ENCODE measurements at regions not wholly inside any gene's neighbourhood (a gene's known extent, or its start where the extent isn't known, plus 50 kb on each side); places are given as distances from the start of the nearest gene placed in this dataset.

- no peaks in the 10 kb centered on the region for H3K79me2 ChIP-seq (ENCODE audit: insufficient read depth, low read length)
- no peak overlapping the region for H3K27ac ChIP-seq (ENCODE audit: extremely low read length, insufficient read depth, low read length)
- no peaks in the 10 kb centered on the region; a peak in 1 of 5 replicates for H3K27me3 ChIP-seq (ENCODE audit: control insufficient read depth in 1 of 2, insufficient read depth in 2 of 2, low read length in 2 of 2)
- WGBS (ENCODE audit: low lambda C conversion rate) = 2% methylated on average over 3 of the region's 3 CpGs
- no peaks in the 10 kb centered on the region for H3K4me1 ChIP-seq (ENCODE audit: insufficient read depth, low read length)
- intact Hi-C loops (cut with micrococcal nuclease; ENCODE audit: unreplicated experiment) = no loop called here
- H4K20me1 ChIP-seq (ENCODE audit: insufficient read depth, low read length) = no peaks in the 10 kb centered on the region
- no peak overlapping the region for H3K4me2 ChIP-seq (ENCODE audit: low read depth, low read length)
- ATAC-seq = no peak
- no peaks in the 10 kb centered on the region for H3K9me3 ChIP-seq (ENCODE audit: low read length)
- no peak overlapping the region for H3K4me3 ChIP-seq (replicated peaks in 1 of 3; ENCODE audit: insufficient read depth in 1 of 3, low read depth in 2 of 3, low read length in 3 of 3)
- no peak overlapping the region for H3K9ac ChIP-seq (ENCODE audit: insufficient read depth, low read depth, low read length)
- DNase-seq (ENCODE audit: low spot score) = no peak
- no peak overlapping the region for H2AFZ ChIP-seq (ENCODE audit: low read length)
- FAIRE-seq = no peak
- in situ Hi-C loops (cut with HindIII; ENCODE audit: extremely low pct_ligation_motif_present, low pct_unique_long_range_greater_than_20kb) = no loop called here
- no peaks in the 10 kb centered on the region for H3K36me3 ChIP-seq (replicated peaks in 1 of 2; ENCODE audit: control insufficient read depth in 1 of 2, insufficient read depth in 2 of 2, low read length in 2 of 2)
- ChIA-PET CTCF (ENCODE audit: low intra/inter-chr PET ratio, low total read pairs) (no interaction called here), POLR2A (no interaction called here)
- BruUV-seq (replicated peaks) = no TSS peak
- no peak for TF ChIP-seq ELF3 (CRISPR knock-in tag; IDR thresholded peaks at IDR 0.05)
- TF ChIP-seq, protein P1, sequence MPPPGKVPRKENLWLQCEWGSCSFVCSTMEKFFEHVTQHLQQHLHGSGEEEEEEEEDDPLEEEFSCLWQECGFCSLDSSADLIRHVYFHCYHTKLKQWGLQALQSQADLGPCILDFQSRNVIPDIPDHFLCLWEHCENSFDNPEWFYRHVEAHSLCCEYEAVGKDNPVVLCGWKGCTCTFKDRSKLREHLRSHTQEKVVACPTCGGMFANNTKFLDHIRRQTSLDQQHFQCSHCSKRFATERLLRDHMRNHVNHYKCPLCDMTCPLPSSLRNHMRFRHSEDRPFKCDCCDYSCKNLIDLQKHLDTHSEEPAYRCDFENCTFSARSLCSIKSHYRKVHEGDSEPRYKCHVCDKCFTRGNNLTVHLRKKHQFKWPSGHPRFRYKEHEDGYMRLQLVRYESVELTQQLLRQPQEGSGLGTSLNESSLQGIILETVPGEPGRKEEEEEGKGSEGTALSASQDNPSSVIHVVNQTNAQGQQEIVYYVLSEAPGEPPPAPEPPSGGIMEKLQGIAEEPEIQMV (CRISPR knock-in tag; IDR thresholded peaks at IDR 0.05; ENCODE audit: low read depth) = no peak
- no peak for TF ChIP-seq CENPX (CRISPR knock-in tag; IDR thresholded peaks at IDR 0.05)
- no peak for TF ChIP-seq SMAD3 (CRISPR knock-in tag; IDR thresholded peaks at IDR 0.05)
- TF ChIP-seq PRDM15 (CRISPR knock-in tag; IDR thresholded peaks at IDR 0.05) = no peak
- no peak for TF ChIP-seq LCORL (IDR thresholded peaks at IDR 0.05)
- no peak for TF ChIP-seq LCORL (CRISPR knock-in tag; IDR thresholded peaks at IDR 0.05)
- TF ChIP-seq JDP2 (CRISPR knock-in tag; IDR thresholded peaks at IDR 0.05; ENCODE audit: borderline replicate concordance) = no peak
- TF ChIP-seq, protein P2, sequence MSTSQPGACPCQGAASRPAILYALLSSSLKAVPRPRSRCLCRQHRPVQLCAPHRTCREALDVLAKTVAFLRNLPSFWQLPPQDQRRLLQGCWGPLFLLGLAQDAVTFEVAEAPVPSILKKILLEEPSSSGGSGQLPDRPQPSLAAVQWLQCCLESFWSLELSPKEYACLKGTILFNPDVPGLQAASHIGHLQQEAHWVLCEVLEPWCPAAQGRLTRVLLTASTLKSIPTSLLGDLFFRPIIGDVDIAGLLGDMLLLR (CRISPR knock-in tag; IDR thresholded peaks at IDR 0.05) = no peak
- TF ChIP-seq, protein P3, sequence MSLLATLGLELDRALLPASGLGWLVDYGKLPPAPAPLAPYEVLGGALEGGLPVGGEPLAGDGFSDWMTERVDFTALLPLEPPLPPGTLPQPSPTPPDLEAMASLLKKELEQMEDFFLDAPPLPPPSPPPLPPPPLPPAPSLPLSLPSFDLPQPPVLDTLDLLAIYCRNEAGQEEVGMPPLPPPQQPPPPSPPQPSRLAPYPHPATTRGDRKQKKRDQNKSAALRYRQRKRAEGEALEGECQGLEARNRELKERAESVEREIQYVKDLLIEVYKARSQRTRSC (CRISPR knock-in tag; IDR thresholded peaks at IDR 0.05; ENCODE audit: low read depth) = no peak
- no peak for TF ChIP-seq SP140L (CRISPR knock-in tag; IDR thresholded peaks at IDR 0.05; ENCODE audit: borderline replicate concordance)
- no peak for TF ChIP-seq GMEB2 (CRISPR knock-in tag; IDR thresholded peaks at IDR 0.05; ENCODE audit: low read depth)
- TF ChIP-seq, protein P4, sequence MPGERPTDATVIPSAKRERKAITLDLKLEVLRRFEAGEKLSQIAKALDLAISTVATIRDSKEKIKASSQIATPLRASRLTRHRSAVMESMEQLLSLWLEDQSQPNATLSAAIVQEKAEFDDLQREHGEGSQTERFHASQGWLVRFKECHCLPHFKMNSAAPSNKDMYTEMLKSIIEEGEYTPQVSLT (CRISPR knock-in tag; IDR thresholded peaks at IDR 0.05; ENCODE audit: borderline replicate concordance, low read depth) = no peak
- TF ChIP-seq HNRNPLL (IDR thresholded peaks at IDR 0.05; ENCODE audit: low read depth, low read length, poor library complexity, severe bottlenecking) = no peak
- TF ChIP-seq ZBTB34 (CRISPR knock-in tag; IDR thresholded peaks at IDR 0.05) = no peak
Measured at GRCh38 chrX:3257471-3257870, 89.0 kb downstream of the MXRA5 start.
